ENCODE measurements at regions not wholly inside any gene's neighbourhood (a gene's known extent, or its start where the extent isn't known, plus 50 kb on each side); places are given as distances from the start of the nearest gene placed in this dataset.

- H3K27ac ChIP-seq (ENCODE audit: extremely low read length, insufficient read depth, low read length) = no peak overlapping the region
- 0% methylated on average over 3 of the region's 3 CpGs for WGBS (ENCODE audit: low lambda C conversion rate)
- no peaks in the 10 kb centered on the region for H4K20me1 ChIP-seq (ENCODE audit: insufficient read depth, low read length)
- BruUV-seq (replicated peaks) = no TSS peak
- ATAC-seq = no peak
- H3K27me3 ChIP-seq (ENCODE audit: control insufficient read depth in 1 of 2, insufficient read depth in 2 of 2, low read length in 2 of 2) = no peaks in the 10 kb centered on the region
- no peaks in the 10 kb centered on the region for H3K4me1 ChIP-seq (ENCODE audit: insufficient read depth, low read length)
- H3K36me3 ChIP-seq (replicated peaks in 1 of 2; ENCODE audit: control insufficient read depth in 1 of 2, insufficient read depth in 2 of 2, low read length in 2 of 2) = no peaks in the 10 kb centered on the region
- no peak overlapping the region for H3K4me3 ChIP-seq (replicated peaks in 1 of 3; ENCODE audit: insufficient read depth in 1 of 3, low read depth in 2 of 3, low read length in 3 of 3)
- no peaks in the 10 kb centered on the region for H3K9me3 ChIP-seq (ENCODE audit: low read length)
- no peak for DNase-seq (ENCODE audit: low spot score)
- intact Hi-C loops (cut with micrococcal nuclease; ENCODE audit: unreplicated experiment) (no loop called here), in situ Hi-C loops (cut with HindIII; ENCODE audit: extremely low pct_ligation_motif_present, low pct_unique_long_range_greater_than_20kb) (no loop called here)
- H3K79me2 ChIP-seq (ENCODE audit: insufficient read depth, low read length) = no peaks in the 10 kb centered on the region
- no peak overlapping the region for H2AFZ ChIP-seq (ENCODE audit: low read length)
- no peak overlapping the region for H3K4me2 ChIP-seq (ENCODE audit: low read depth, low read length)
- H3K9ac ChIP-seq (ENCODE audit: insufficient read depth, low read depth, low read length) = no peak overlapping the region
- no peak for FAIRE-seq
- CTCF ChIA-PET (ENCODE audit: low intra/inter-chr PET ratio, low total read pairs) = no interaction called here
- POLR2A ChIA-PET = no interaction called here
- no peak for TF ChIP-seq CHD4 (IDR thresholded peaks at IDR 0.05; ENCODE audit: borderline replicate concordance, low read length)
- no peak for TF ChIP-seq ZNF652 (CRISPR knock-in tag; IDR thresholded peaks at IDR 0.05; ENCODE audit: borderline replicate concordance, low read depth)
- no peak for TF ChIP-seq ZFYVE20 (CRISPR knock-in tag; IDR thresholded peaks at IDR 0.05; ENCODE audit: borderline replicate concordance, low read depth)
- no peak for TF ChIP-seq RERE (CRISPR knock-in tag; IDR thresholded peaks at IDR 0.05; ENCODE audit: low read depth)
- TF ChIP-seq SIX1 (CRISPR knock-in tag; IDR thresholded peaks at IDR 0.05; ENCODE audit: borderline replicate concordance) = no peak
- TF ChIP-seq SALL2 (CRISPR knock-in tag; IDR thresholded peaks at IDR 0.05) = no peak
- TF ChIP-seq, protein P1, sequence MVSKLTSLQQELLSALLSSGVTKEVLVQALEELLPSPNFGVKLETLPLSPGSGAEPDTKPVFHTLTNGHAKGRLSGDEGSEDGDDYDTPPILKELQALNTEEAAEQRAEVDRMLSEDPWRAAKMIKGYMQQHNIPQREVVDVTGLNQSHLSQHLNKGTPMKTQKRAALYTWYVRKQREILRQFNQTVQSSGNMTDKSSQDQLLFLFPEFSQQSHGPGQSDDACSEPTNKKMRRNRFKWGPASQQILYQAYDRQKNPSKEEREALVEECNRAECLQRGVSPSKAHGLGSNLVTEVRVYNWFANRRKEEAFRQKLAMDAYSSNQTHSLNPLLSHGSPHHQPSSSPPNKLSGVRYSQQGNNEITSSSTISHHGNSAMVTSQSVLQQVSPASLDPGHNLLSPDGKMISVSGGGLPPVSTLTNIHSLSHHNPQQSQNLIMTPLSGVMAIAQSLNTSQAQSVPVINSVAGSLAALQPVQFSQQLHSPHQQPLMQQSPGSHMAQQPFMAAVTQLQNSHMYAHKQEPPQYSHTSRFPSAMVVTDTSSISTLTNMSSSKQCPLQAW (CRISPR knock-in tag; IDR thresholded peaks at IDR 0.05) = no peak
- no peak for TF ChIP-seq POLR2A (IDR thresholded peaks at IDR 0.05; ENCODE audit: insufficient read depth in 1 of 2, low read depth in 2 of 2, low read length in 2 of 2)
- TF ChIP-seq MED8 (CRISPR knock-in tag; IDR thresholded peaks at IDR 0.05; ENCODE audit: insufficient replicate concordance) = no peak
- TF ChIP-seq MAZ (IDR thresholded peaks at IDR 0.05; ENCODE audit: borderline replicate concordance, low read depth, low read length) = no peak
- no peak for TF ChIP-seq MAZ (CRISPR knock-in tag; IDR thresholded peaks at IDR 0.05; ENCODE audit: low read depth)
- TF ChIP-seq ZBTB4 (CRISPR knock-in tag; IDR thresholded peaks at IDR 0.05; ENCODE audit: borderline replicate concordance) = no peak
- no peak for TF ChIP-seq TIGD3 (CRISPR knock-in tag; IDR thresholded peaks at IDR 0.05; ENCODE audit: borderline replicate concordance)
Observed at GRCh38 chr2:23260621-23261020, 124.4 kb upstream of the KLHL29 start.

Measured in HepG2 (cell line).